ENCODE measurements at regions not wholly inside any gene's neighbourhood (a gene's known extent, or its start where the extent isn't known, plus 50 kb on each side); places are given as distances from the start of the nearest gene placed in this dataset.
"Not testable (repeated sequence)": the region's sequence is repeated elsewhere in the genome, so short reads cannot be mapped to it uniquely, and the experiment has no call there.

- DNase-seq (ENCODE audit: low spot score), result no peak
Measured at GRCh38 chr18:66440433-66440832, 163.5 kb downstream of the CDH19 start.

- no peak for DNase-seq (ENCODE audit: low spot score)
Measured at GRCh38 chr18:66439670-66440069, 164.2 kb downstream of the CDH19 start.

- no peak for DNase-seq (ENCODE audit: low spot score)
Measured at GRCh38 chr18:66438711-66439536, 165.0 kb downstream of the CDH19 start.

- no peak for DNase-seq (ENCODE audit: low spot score)
Measured at GRCh38 chr18:66432636-66433035, 171.3 kb downstream of the CDH19 start.

GRCh38 chr18:66428795-66429194, 175.1 kb downstream of the CDH19 start:
- no peak for DNase-seq (ENCODE audit: low spot score)

- DNase-seq (ENCODE audit: low spot score), result no peak
Measured at GRCh38 chr18:66419400-66419799, 184.5 kb downstream of the CDH19 start.

- no peak for DNase-seq (ENCODE audit: low spot score)
Measured at GRCh38 chr18:66410692-66411091, 193.2 kb downstream of the CDH19 start.

- no peak for DNase-seq (ENCODE audit: low spot score)
Measured at GRCh38 chr18:66395671-66396218, 208.1 kb downstream of the CDH19 start.

- peak; percentile 2 for DNase-seq (ENCODE audit: low spot score)
Measured at GRCh38 chr18:66393463-66393862, 210.4 kb downstream of the CDH19 start.

GRCh38 chr18:66377291-66377690, 226.6 kb downstream of the CDH19 start:
- DNase-seq (ENCODE audit: low spot score), result no peak

GRCh38 chr18:66375391-66375790, 228.5 kb downstream of the CDH19 start:
- DNase-seq (ENCODE audit: low spot score), result not testable (repeated sequence)

- DNase-seq (ENCODE audit: low spot score), result no peak
Measured at GRCh38 chr18:66346833-66347588, 256.9 kb downstream of the CDH19 start.

GRCh38 chr18:66344227-66344626, 259.7 kb downstream of the CDH19 start:
- DNase-seq (ENCODE audit: low spot score), result no peak

- DNase-seq (ENCODE audit: low spot score), result no peak
Measured at GRCh38 chr18:66342577-66342976, 261.3 kb downstream of the CDH19 start.

- DNase-seq (ENCODE audit: low spot score), result no peak
Measured at GRCh38 chr18:66334534-66334933, 269.4 kb downstream of the CDH19 start.

- DNase-seq (ENCODE audit: low spot score), result no peak
Measured at GRCh38 chr18:66329716-66330115, 274.2 kb downstream of the CDH19 start.

- no peak for DNase-seq (ENCODE audit: low spot score)
Measured at GRCh38 chr18:66328296-66328878, 275.5 kb downstream of the CDH19 start.

- no peak for DNase-seq (ENCODE audit: low spot score)
Measured at GRCh38 chr18:66325251-66325650, 278.6 kb downstream of the CDH19 start.

- DNase-seq (ENCODE audit: low spot score), result no peak
Measured at GRCh38 chr18:66324616-66325015, 279.3 kb downstream of the CDH19 start.

GRCh38 chr18:66317243-66318090, 286.4 kb downstream of the CDH19 start:
- no peak for DNase-seq (ENCODE audit: low spot score)

GRCh38 chr18:66316701-66317100, 287.2 kb downstream of the CDH19 start:
- DNase-seq (ENCODE audit: low spot score), result no peak

- no peak for DNase-seq (ENCODE audit: low spot score)
Measured at GRCh38 chr18:66300141-66300540, 303.7 kb downstream of the CDH19 start.

Measured in HuH-7 (cell line).